HEK293T (cell line): ENCODE measurements at regions not wholly inside any gene's neighbourhood (a gene's known extent, or its start where the extent isn't known, plus 50 kb on each side); places are given as distances from the start of the nearest gene placed in this dataset.

ENCODE experiments used
- CTCF ChIA-PET: fragments of 350-600 bp; formaldehyde crosslinking; extraction: SDS; loops from one replicate; lab custom pipeline; 2021; ENCODE audit warnings: antibody characterized with exemption, inconsistent platforms; lab: Yijun Ruan, JAX
- POLR2A ChIA-PET: fragments of 350-600 bp; formaldehyde crosslinking; extraction: SDS; loops from one replicate; lab custom pipeline; 2020; ENCODE audit warnings: antibody characterized with exemption, inconsistent platforms; lab: Yijun Ruan, JAX
- DNase-seq: peaks from one replicate; pipeline ENCODE4 v3.0.0; 2012; ENCODE audit warnings: mixed read lengths; ENCODE audit errors: extremely low spot score
- ARNT ChIP-seq: fragments of 450-650 bp; IDR thresholded peaks from 2 replicates; pipeline ENCODE4 v1.6.1; 2017; ENCODE audit warnings: mild to moderate bottlenecking
- BHLHE40 ChIP-seq: fragments of 450-650 bp; IDR thresholded peaks from 2 replicates; pipeline ENCODE4 v1.6.1; 2016; ENCODE audit warnings: mild to moderate bottlenecking, moderate library complexity, borderline replicate concordance
- CTBP1 ChIP-seq: fragments of 450-650 bp; IDR thresholded peaks from 2 replicates; pipeline ENCODE4 v1.6.1; 2016; ENCODE audit warnings: borderline replicate concordance
- ELF4 ChIP-seq: fragments of 450-650 bp; IDR thresholded peaks from 2 replicates; pipeline ENCODE4 v1.6.1; 2017; ENCODE audit warnings: antibody characterized with exemption
- FOXA1 ChIP-seq: fragments of 450-650 bp; IDR thresholded peaks from 2 replicates; pipeline ENCODE4 v1.6.1; 2016; ENCODE audit warnings: mild to moderate bottlenecking
- FOXK2 ChIP-seq: fragments of 450-650 bp; IDR thresholded peaks from 2 replicates; pipeline ENCODE4 v1.6.1; 2016; ENCODE audit warnings: mild to moderate bottlenecking
- FOXM1 ChIP-seq: fragments of 450-650 bp; IDR thresholded peaks from 2 replicates; pipeline ENCODE4 v1.6.1; 2017; ENCODE audit warnings: mild to moderate bottlenecking, borderline replicate concordance
- HDGF ChIP-seq: fragments of 450-650 bp; IDR thresholded peaks from 2 replicates; pipeline ENCODE4 v1.6.1; 2017; ENCODE audit warnings: antibody characterized with exemption, borderline replicate concordance
- L3MBTL2 ChIP-seq: fragments of 450-650 bp; conservative IDR thresholded peaks from 2 replicates; pipeline ENCODE4 v1.6.1; 2016; ENCODE audit warnings: mild to moderate bottlenecking
- LEF1 ChIP-seq: fragments of 450-650 bp; IDR thresholded peaks from 2 replicates; pipeline ENCODE4 v1.6.1; 2017; ENCODE audit warnings: mild to moderate bottlenecking, borderline replicate concordance
- NFRKB ChIP-seq: fragments of 450-650 bp; IDR thresholded peaks from 2 replicates; pipeline ENCODE4 v1.6.1; 2016; ENCODE audit warnings: mild to moderate bottlenecking, moderate library complexity
- PKNOX1 ChIP-seq: fragments of 450-650 bp; IDR thresholded peaks from 2 replicates; pipeline ENCODE4 v1.6.1; 2016
- SP1 ChIP-seq: fragments of 450-650 bp; IDR thresholded peaks from 2 replicates; pipeline ENCODE4 v1.6.1; 2017
- SUZ12 ChIP-seq: fragments of 450-650 bp; IDR thresholded peaks from 2 replicates; pipeline ENCODE4 v1.6.1; 2016; ENCODE audit warnings: mild to moderate bottlenecking
- TARDBP ChIP-seq: fragments of 450-650 bp; IDR thresholded peaks from 2 replicates; pipeline ENCODE4 v1.6.1; 2016
- ZNF384 ChIP-seq: fragments of 450-650 bp; IDR thresholded peaks from 2 replicates; pipeline ENCODE4 v1.6.1; 2016

- POLR2A ChIA-PET: no interaction called here
- CTCF ChIA-PET: interaction anchor here (0.6 kb wide), 1 partner anchor 1277 kb away, joined by 5 read pairs; no protein-coding TSS in a partner anchor
- DNase-seq: no peak
- TF ChIP-seq TARDBP: no peak
- TF ChIP-seq L3MBTL2: no peak
These were observed 608.4 kb downstream of the LRFN5 start for GRCh38 chr14:42214981-42215491.

GRCh38 chr14:42200957-42201356, 594.3 kb downstream of the LRFN5 start:
- no peak for DNase-seq
- CTCF ChIA-PET: no interaction called here
- POLR2A ChIA-PET: no interaction called here
- TF ChIP-seq SUZ12 (no peak), L3MBTL2 (no peak), PKNOX1 (no peak), FOXM1 (no peak), FOXK2 (no peak), NFRKB (no peak), TARDBP (no peak), SP1 (no peak), LEF1 (no peak)

- DNase-seq: no peak
- TF ChIP-seq ELF4: no peak
- no peak for TF ChIP-seq TARDBP
- TF ChIP-seq ARNT: no peak
- TF ChIP-seq FOXM1: no peak
- TF ChIP-seq L3MBTL2: no peak
- TF ChIP-seq NFRKB: no peak
- no peak for TF ChIP-seq PKNOX1
- no peak for TF ChIP-seq ZNF384
- TF ChIP-seq SP1: no peak
- CTCF ChIA-PET: no interaction called here
- POLR2A ChIA-PET: no interaction called here
These were observed 591.3 kb downstream of the LRFN5 start for GRCh38 chr14:42198010-42198409.

- no peak for DNase-seq
- TF ChIP-seq FOXM1 (no peak), NFRKB (no peak), LEF1 (no peak), CTBP1 (no peak), SUZ12 (no peak), FOXK2 (no peak), ZNF384 (no peak)
- POLR2A ChIA-PET: no interaction called here
- CTCF ChIA-PET: no interaction called here
These were observed 586.3 kb downstream of the LRFN5 start for GRCh38 chr14:42192738-42193653.

- TF ChIP-seq CTBP1 (no peak), NFRKB (no peak), HDGF (no peak), PKNOX1 (no peak), TARDBP (no peak), SP1 (no peak), FOXK2 (no peak), SUZ12 (no peak), BHLHE40 (no peak), FOXM1 (no peak), L3MBTL2 (no peak)
- POLR2A ChIA-PET: no interaction called here
- no peak for DNase-seq
- CTCF ChIA-PET: no interaction called here
These were observed 584.1 kb downstream of the LRFN5 start for GRCh38 chr14:42190744-42191143.

- ChIA-PET CTCF (no interaction called here), POLR2A (no interaction called here)
- TF ChIP-seq SUZ12 (no peak), TARDBP (no peak), ARNT (no peak), FOXK2 (no peak), FOXA1 (no peak), ZNF384 (no peak), BHLHE40 (no peak), L3MBTL2 (no peak), FOXM1 (no peak), LEF1 (no peak), PKNOX1 (no peak), HDGF (no peak), NFRKB (no peak), ELF4 (no peak), SP1 (no peak)
- DNase-seq: no peak
These were observed 581.2 kb downstream of the LRFN5 start for GRCh38 chr14:42187846-42188245.
